Immature natural killer cell (primary cell): ENCODE measurements at regions not wholly inside any gene's neighbourhood (a gene's known extent, or its start where the extent isn't known, plus 50 kb on each side); places are given as distances from the start of the nearest gene placed in this dataset.
"Not testable (repeated sequence)": the region's sequence is repeated elsewhere in the genome, so short reads cannot be mapped to it uniquely, and the experiment has no call there.

Source experiments
- DNase-seq, 3 donors: peaks; one replicate each; pipeline ENCODE4 v3.0.0; 2022; ENCODE audit warnings: mixed read lengths in 1 of 3
- H3K27ac Mint-ChIP-seq, 6 donors: one replicate each; pipeline ENCODE4 v1.8.0; 2020; ENCODE audit warnings: mixed read lengths in 6 of 6, mild to moderate bottlenecking in 5 of 6, inconsistent platforms in 4 of 6, moderate library complexity in 3 of 6
- H3K27me3 Mint-ChIP-seq, 3 donors: one replicate each; pipeline ENCODE4 v1.8.0; 2020 to 2021; ENCODE audit warnings: low read depth in 3 of 3, mild to moderate bottlenecking in 3 of 3, mixed read lengths in 3 of 3, moderate library complexity in 3 of 3, inconsistent platforms in 1 of 3
- H3K36me3 Mint-ChIP-seq, 3 donors: one replicate each; pipeline ENCODE4 v1.8.0; 2020; ENCODE audit warnings: mixed read lengths in 3 of 3, inconsistent platforms in 2 of 3, mild to moderate bottlenecking in 2 of 3
- H3K4me1 Mint-ChIP-seq, 2 donors: one replicate each; pipeline ENCODE4 v1.8.0; 2020; ENCODE audit warnings: inconsistent platforms in 2 of 2, mild to moderate bottlenecking in 2 of 2, mixed read lengths in 2 of 2, moderate library complexity in 1 of 2
- H3K4me3 Mint-ChIP-seq, 5 donors: one replicate each; pipeline ENCODE4 v1.8.0; 2020; ENCODE audit warnings: mild to moderate bottlenecking in 5 of 5, mixed read lengths in 5 of 5, inconsistent platforms in 3 of 5, moderate library complexity in 3 of 5
- H3K9me3 Mint-ChIP-seq, 6 donors: one replicate each; pipeline ENCODE4 v1.8.0; 2020; ENCODE audit warnings: mild to moderate bottlenecking in 6 of 6, mixed read lengths in 6 of 6, inconsistent platforms in 4 of 6, moderate library complexity in 3 of 6

DNA sequence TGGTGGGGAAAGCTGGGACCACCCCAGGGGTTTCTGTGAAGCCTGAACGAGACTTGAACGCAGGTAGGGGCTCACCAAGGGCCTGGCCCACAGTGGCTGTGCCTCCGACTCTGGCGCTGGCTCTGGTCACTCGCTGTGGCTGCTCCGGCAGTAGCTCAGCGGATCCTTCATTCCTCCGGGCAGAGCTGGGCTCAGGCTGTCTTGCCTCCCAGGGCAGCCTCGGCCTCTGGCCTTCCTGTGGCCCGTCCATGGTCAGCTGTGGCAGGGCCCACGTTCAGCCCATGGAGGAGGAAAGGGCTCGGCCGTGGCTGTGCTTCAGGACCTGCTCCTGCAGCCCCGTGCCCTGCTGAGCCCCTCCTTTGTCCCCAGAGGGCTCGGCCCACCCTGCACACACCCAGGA is 162.9 kb upstream of the C1orf174 start:
- H3K9me3 Mint-ChIP-seq, result no peaks in the 10 kb centered on the region
- H3K4me1 Mint-ChIP-seq, result no peaks in the 10 kb centered on the region
- H3K36me3 Mint-ChIP-seq, result no peaks in the 10 kb centered on the region
- H3K27ac Mint-ChIP-seq, result no peak overlapping the region
- DNase-seq, result no peak
- H3K4me3 Mint-ChIP-seq, result no peak overlapping the region
- peaks cover 0 to 2% (median 0%) of the 10 kb centered on the region in 3 donors for H3K27me3 Mint-ChIP-seq

DNA sequence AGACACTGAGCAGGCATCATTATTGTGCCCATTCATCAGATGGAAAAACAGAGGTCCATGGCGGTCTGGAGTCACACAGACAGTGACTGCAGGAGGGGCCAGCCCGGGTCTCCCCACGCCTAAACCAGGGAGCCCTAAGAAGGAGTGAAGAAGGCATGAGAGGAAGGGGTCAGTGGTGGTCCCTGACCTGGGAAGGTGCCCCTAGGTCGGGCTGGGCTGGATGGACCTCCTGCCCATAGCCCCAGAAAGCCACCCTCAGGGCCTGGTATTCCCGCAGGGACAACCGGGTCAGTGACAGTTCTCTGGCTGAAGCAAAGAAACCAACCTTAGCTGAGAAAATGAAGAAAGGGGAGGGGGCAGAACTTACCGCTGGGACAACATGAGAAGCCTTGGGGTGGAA is 163.4 kb upstream of the C1orf174 start:
- no peaks in the 10 kb centered on the region for H3K9me3 Mint-ChIP-seq
- peaks cover 0 to 2% (median 0%) of the 10 kb centered on the region in 3 donors for H3K27me3 Mint-ChIP-seq
- no peaks in the 10 kb centered on the region for H3K36me3 Mint-ChIP-seq
- no peak for DNase-seq
- no peak overlapping the region for H3K4me3 Mint-ChIP-seq
- no peaks in the 10 kb centered on the region for H3K4me1 Mint-ChIP-seq
- no peak overlapping the region for H3K27ac Mint-ChIP-seq

DNA sequence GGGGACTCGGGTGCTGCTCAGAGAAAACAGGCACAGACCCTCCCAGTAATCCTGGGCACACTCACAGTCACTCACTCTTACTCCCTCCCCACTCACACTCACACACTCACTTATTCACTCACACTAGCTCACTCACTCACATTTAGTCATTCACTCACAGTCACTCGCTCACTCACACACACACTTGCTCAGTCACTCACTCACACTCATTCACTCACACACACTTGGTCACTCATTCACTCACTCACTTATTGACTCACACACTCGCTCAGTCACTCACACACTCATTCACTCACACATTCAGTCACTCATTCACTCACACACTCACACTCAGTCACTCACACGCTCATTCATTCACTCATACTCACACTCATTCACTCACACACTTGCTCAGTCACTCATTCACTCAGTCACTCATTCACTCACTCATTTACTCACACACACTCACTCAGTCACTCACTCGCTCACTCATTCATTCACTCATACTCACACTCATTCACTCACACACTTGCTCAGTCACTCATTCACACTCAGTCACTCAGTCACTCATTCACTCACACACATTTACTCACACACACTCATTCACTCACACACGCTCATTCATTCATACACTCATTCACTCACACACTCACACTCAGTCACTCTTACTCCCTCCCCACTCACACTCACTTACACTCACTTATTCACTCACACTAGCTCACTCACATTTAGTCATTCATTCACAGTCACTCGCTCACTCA is 164.2 kb upstream of the C1orf174 start:
- Mint-ChIP-seq H3K27me3 (peaks cover 0 to 2% (median 0%) of the 10 kb centered on the region in 3 donors), H3K27ac (no peak overlapping the region), H3K9me3 (no peaks in the 10 kb centered on the region), H3K4me1 (no peaks in the 10 kb centered on the region), H3K4me3 (no peak overlapping the region), H3K36me3 (no peaks in the 10 kb centered on the region)
- DNase-seq, result no peak

DNA sequence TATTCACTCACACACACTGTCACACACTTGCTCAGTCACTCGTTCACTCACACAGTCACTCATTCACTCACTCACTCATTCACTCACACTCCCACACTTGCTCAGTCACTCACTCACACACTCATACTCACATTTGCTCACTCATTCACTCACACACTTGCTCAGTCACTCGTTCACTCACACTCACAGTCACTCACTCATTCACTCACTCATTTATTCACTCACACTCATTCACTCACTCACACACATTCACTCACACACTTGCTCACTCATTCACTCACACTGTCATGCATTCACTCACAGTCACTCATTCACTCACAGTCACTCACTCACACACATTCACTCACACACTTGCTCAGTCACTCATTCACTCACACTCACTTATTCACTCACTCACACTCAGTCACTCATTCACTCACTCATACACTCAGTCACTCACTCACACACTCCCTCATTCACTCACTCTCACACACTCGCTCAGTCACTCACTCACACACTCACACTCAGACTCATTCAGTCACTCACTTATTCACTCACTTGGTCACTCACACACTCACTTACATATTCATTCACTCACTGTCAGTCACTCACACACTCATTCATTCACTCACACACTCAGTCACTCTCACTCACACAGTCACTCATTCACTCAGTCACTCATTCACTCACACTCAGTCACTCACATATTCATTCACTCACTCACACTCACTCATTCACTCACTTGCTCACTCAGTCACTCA is 167.0 kb upstream of the C1orf174 start:
- H3K27ac Mint-ChIP-seq, result no peak overlapping the region
- H3K27me3 Mint-ChIP-seq, result peaks cover 0 to 2% (median 2%) of the 10 kb centered on the region in 3 donors
- H3K36me3 Mint-ChIP-seq, result no peaks in the 10 kb centered on the region
- H3K4me1 Mint-ChIP-seq, result no peaks in the 10 kb centered on the region
- no peak overlapping the region for H3K4me3 Mint-ChIP-seq
- H3K9me3 Mint-ChIP-seq, result no peaks in the 10 kb centered on the region
- no peak for DNase-seq

DNA sequence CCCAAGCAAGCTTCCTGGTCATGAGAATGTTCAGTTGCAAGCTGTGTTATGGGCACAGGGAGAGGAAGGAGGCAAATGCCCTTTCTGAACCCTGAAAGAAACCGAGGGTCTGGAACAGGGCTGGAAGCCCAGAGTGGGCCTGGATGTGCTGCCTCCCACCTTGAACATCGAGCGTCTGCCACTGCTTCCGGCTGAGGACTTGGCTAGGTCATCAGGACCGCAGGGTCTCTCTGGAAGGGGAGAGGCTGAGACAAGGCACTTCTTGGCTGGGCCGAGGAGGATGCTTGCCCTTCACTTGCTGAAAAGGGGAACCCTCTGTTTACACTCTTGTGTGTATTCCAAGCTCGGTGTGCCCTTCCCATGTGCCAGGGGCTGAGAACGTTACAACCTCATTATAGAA is 168.0 kb upstream of the C1orf174 start:
- H3K4me3 Mint-ChIP-seq, result no peak overlapping the region
- no peaks in the 10 kb centered on the region for H3K9me3 Mint-ChIP-seq
- H3K27me3 Mint-ChIP-seq, result peaks cover 0 to 3% (median 0%) of the 10 kb centered on the region in 3 donors
- H3K27ac Mint-ChIP-seq, result no peak overlapping the region
- no peaks in the 10 kb centered on the region for H3K4me1 Mint-ChIP-seq
- DNase-seq, result no peak
- no peaks in the 10 kb centered on the region for H3K36me3 Mint-ChIP-seq

DNA sequence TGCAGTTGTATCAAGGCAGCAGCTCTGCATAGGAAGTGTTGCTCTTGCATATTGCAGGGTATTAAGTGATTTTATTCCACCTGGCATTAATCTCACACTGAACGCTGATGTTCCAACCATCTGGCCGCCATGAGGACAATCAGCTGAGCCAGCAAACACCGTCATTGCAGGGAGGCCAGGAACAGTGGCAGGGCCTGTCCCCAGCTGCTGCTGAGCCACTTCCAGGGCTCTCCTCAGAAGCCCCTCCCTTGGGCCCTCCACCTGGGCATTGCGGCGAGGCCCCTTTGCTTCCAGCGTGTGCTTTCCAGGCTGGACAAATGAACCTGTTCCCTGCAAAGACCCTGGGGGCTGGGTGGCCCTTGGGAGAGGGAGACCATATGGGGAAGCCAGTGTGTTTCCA is 171.6 kb upstream of the C1orf174 start:
- no peak for DNase-seq
- Mint-ChIP-seq H3K4me3 (no peak overlapping the region), H3K4me1 (no peaks in the 10 kb centered on the region), H3K36me3 (no peaks in the 10 kb centered on the region), H3K27ac (no peak overlapping the region), H3K9me3 (no peaks in the 10 kb centered on the region), H3K27me3 (peaks cover 0 to 3% (median 0%) of the 10 kb centered on the region in 3 donors)

DNA sequence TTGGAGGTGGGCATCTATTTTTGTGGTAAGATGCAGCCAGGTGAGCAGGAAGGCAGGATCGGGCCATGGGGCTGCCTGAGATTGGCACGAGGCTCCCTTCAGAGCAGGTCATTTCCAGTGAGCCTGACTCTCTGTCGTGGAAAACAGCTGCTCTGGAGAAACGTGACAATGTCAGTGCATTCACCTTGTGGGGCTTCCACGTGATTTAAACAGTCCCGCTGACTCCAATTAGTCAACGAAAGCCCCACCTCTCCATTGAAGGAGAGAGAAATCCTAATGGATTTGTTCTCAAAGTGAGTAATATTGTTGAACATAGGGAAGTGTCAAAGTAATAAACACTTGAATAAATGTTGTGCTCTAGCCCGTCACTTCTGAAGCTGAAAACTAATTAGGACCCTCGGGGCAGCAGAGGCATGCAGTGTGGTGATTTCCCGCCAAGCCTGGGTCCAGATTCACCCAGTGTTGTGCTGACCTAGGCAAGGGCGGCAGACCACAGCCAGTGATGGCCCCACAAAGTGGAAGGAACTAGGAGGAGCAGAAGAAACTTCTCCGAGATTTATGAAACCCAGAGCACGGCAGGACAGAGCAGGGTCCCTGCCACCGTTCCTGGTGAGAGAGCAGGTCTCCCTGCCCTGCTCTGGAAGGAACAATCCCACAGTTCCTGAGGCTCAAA is 172.5 kb upstream of the C1orf174 start:
- no peaks in the 10 kb centered on the region for H3K36me3 Mint-ChIP-seq
- DNase-seq, result no peak
- no peak overlapping the region for H3K27ac Mint-ChIP-seq
- no peak overlapping the region for H3K4me3 Mint-ChIP-seq
- no peaks in the 10 kb centered on the region for H3K9me3 Mint-ChIP-seq
- H3K4me1 Mint-ChIP-seq, result no peaks in the 10 kb centered on the region
- H3K27me3 Mint-ChIP-seq, result peaks cover 0 to 3% (median 0%) of the 10 kb centered on the region in 3 donors

DNA sequence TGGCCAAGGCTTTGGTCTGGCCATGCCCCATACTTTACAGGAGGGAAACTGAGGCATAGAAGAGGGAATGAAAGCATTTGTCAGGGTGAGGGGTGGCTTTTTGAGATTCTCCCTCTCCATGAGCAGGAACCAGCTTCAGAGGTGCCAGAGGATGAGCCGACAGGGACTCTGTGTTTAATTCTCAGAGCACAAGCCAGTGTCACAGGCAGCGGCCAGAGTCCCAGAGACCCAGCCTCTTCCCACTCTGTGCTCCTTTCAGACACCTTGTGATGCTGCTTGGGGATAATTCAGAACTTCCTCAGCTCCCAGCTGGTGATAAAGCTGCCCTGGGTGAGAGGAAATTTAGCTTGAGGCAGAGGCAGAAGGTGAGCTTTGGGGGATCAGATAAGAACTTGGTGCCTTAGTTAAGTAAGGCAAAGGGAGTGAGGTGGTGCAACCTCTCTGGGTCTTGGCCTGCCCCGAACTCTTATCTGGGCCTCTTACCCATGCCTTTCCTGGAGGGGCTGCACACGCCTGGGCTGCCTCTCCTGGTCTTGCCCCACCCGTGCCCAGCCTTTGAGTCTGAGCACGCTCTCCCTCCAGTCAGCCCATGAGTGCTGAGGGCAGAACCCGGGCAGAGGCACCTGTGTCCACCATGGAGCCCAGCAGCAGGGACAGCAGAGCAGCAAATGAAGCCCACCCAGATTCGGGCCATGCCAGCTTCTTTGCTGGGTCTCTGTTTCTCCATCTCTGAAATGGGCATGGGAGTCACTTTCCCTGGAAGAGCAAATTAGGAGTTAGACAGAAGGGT is 175.6 kb upstream of the C1orf174 start:
- Mint-ChIP-seq H3K9me3 (no peaks in the 10 kb centered on the region), H3K4me3 (no peak overlapping the region), H3K36me3 (no peaks in the 10 kb centered on the region), H3K27ac (no peak overlapping the region), H3K27me3 (peaks cover 0 to 2% (median 0%) of the 10 kb centered on the region in 3 donors), H3K4me1 (no peaks in the 10 kb centered on the region)
- no peak for DNase-seq

DNA sequence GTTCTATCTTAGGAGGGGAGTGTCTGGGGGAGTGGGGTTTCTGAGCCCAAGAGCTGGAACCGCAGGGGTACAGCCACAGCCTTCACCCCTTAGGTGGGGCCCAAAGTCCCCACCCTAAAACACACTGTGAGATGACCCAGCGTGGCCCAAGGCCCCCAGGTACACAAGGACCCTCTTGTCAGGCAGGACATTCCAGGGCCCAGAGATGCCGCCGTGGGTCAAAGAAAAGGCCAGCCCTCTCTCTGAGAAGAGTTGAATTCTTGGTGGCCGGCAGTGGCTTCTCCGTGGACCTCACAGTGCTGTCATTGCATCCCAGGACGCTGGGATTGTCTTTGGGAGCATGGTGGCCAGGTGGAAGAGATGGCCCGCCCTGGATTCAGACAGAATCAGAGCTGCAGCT is 176.3 kb upstream of the C1orf174 start:
- H3K27me3 Mint-ChIP-seq, result peaks cover 0 to 2% (median 0%) of the 10 kb centered on the region in 3 donors
- no peak overlapping the region for H3K27ac Mint-ChIP-seq
- H3K9me3 Mint-ChIP-seq, result no peaks in the 10 kb centered on the region
- no peak overlapping the region for H3K4me3 Mint-ChIP-seq
- H3K4me1 Mint-ChIP-seq, result no peaks in the 10 kb centered on the region
- no peak for DNase-seq
- no peaks in the 10 kb centered on the region for H3K36me3 Mint-ChIP-seq

DNA sequence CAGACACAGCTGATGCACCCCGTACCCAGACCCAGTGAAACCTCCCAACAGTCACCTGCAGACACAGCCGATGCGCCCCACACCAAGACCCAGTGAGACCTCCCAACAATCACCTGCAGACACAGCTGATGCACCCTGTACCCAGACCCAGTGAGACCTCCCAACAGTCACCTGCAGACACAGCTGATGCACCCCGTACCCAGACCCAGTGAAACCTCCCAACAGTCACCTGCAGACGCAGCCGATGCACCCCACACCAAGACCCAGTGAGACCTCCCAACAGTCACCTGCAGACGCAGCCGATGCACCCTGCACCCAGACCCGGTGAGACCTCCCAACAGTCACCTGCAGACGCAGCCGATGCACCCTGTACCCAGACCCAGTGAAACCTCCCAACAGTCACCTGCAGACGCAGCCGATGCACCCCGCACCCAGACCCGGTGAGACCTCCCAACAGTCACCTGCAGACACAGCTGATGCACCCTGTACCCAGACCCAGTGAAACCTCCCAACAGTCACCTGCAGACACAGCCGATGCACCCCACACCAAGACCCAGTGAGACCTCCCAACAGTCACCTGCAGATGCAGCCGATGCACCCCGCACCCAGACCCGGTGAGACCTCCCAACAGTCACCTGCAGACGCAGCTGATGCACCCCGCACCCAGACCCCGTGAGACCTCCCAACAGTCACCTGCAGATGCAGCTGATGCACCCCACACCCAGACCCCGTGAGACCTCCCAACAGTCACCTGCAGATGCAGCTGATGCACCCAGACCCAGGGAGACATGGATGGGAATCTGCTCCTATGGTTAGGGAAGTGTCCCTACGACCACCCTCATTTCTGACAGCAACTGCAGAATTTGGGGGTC is 178.3 kb upstream of the C1orf174 start:
- not testable (repeated sequence) for H3K4me1 Mint-ChIP-seq, DNase-seq, H3K27me3 Mint-ChIP-seq, H3K27ac Mint-ChIP-seq, H3K4me3 Mint-ChIP-seq, H3K36me3 Mint-ChIP-seq, H3K9me3 Mint-ChIP-seq

DNA sequence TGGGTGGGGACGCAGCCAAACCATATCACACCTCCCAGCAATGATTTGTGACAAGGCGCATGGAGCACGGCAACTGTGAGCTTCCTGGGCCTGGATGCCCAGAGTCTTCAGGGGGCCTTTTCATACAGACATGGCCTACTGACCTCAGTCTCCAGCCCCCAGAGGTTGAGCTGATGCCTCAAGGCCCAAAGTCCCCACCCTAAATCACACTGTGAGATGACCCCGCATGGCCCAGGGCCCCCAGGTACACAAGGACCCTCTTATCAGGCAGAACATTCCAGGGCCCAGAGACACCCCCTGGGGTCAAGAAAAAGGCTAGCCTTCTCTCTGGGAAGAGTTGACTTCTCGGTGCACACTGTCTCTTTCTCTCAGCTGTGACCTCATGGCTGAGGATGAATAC is 179.7 kb upstream of the C1orf174 start:
- no peak overlapping the region for H3K27ac Mint-ChIP-seq
- no peaks in the 10 kb centered on the region for H3K9me3 Mint-ChIP-seq
- peaks cover 0 to 4% (median 2%) of the 10 kb centered on the region in 3 donors for H3K27me3 Mint-ChIP-seq
- no peak for DNase-seq
- H3K4me3 Mint-ChIP-seq, result no peak overlapping the region
- no peaks in the 10 kb centered on the region for H3K4me1 Mint-ChIP-seq
- H3K36me3 Mint-ChIP-seq, result no peaks in the 10 kb centered on the region

DNA sequence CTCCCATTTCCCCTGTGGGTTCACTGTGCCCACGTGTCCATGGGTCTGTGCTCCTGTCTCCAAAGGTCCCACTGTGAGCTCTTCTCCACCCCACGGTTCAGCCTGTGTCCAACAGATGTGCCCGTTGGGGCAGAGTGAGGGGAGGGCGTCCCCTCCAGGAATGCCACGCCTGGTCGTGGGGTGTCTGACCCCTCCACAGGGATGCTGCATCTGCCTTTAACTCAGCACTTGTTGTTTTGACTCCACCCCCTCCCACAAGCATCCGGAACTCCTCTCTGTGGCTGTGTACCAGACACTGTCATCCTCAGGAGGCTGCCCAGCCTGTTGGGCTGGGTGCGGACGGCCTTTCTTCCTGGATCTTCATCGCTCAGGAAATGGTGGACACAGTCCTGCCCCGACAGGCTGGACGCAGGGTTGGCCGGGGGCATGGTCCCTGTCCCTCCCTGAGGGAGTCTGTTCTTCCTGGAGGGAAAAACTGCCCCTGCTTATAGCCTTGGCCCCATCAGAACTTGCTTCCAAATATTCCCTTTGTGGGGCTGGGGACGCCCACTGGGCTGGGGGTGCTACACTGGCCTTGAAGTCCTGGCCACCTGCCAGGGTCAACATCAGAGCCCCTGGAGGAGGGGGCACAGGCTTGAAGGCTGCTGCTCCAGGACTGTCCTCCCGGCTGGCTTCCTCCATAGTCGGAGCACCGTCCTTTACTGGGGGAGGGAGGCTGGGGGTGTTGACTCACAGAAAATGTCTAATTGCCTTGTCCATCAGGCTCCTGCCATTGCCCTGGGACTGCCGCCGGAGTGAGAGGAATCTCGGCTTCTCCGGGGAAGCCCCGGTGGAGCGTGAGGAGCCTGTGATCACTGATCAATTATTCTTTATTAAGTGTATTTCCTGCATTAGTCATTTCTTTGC is 182.0 kb upstream of the C1orf174 start:
- DNase-seq, result no peak
- Mint-ChIP-seq H3K27me3 (peaks cover 0 to 4% (median 2%) of the 10 kb centered on the region in 3 donors), H3K4me1 (no peaks in the 10 kb centered on the region), H3K4me3 (no peak overlapping the region), H3K27ac (no peak overlapping the region), H3K9me3 (peaks cover 0 to 2% (median 0%) of the 10 kb centered on the region in 6 donors), H3K36me3 (no peaks in the 10 kb centered on the region)
